Umbilical cord (tissue), 1 donor: ENCODE measurements at regions not wholly inside any gene's neighbourhood (a gene's known extent, or its start where the extent isn't known, plus 50 kb on each side); places are given as distances from the start of the nearest gene placed in this dataset.
A peak's percentile ranks its signal among the peaks of the same experiment; 100 is the strongest.
"Not testable (repeated sequence)": the region's sequence is repeated elsewhere in the genome, so short reads cannot be mapped to it uniquely, and the experiment has no call there.

Source experiments
- DNase-seq: peaks from one replicate; pipeline ENCODE4 v3.0.0-alpha.2; 2015; ENCODE audit warnings: low spot score

GRCh38 chr15:93362821-93363220 is 273.8 kb upstream of the RGMA start:
- peak; percentile 14 for DNase-seq

DNA sequence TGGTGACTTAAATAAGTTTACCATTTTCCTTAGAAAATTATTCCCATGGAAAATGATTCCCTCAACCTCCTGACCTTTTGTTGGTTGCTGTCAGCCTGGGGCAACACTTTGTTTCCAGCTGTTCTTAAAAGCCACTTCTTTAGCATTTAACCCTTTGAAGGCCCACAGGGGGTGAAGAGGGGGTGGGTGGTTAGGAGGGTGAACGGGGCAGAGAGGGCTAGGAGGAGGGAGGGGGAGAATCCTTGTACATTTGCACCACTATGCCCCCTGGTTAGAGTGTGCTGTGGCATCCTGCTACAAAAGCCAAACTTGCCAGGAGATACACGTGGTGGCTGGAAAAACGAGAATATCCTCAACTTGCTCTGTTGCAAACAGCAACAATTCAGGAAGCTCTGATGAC is 273.2 kb upstream of the RGMA start:
- no peak for DNase-seq

- no peak for DNase-seq
These were observed 272.7 kb upstream of the RGMA start for GRCh38 chr15:93361703-93362102.

DNA sequence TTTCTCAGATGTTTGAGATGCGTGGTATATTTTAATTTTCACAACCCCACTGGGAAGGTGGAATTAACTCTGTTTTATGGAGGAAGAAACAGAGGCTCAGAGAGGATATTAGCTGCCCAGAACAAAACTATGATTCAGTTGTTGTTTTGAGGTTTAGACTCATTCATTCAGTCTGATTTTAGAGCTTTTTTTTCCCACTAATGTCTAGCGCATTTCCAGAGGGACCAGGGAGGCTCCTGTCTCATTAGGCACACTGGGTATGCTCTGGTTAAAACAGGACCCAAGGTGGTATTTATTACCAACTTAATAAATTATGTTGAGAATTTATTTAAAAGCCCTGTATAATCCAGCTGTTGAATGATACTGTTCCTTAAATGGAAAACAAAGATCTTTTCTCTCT is 272.0 kb upstream of the RGMA start:
- DNase-seq = peak; percentile 1

DNA sequence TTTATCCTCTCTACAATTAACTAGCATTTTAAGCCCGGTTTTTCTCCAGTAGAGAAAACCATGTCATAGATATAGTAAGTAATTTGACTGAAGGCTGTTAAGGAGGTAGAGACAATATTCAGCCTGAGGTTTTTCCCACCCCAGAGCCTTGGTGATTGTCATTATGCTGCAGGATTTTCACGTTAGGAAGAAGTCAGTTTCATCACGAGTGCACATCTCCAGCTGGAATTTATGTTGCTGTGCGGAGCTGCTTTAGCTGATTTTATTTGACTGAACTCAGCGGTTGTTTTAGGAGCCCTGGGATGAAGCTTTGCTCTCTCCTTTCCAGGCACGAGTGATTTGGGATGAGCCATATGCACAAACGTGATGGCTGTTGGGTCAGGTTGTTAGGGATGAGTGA is 271.3 kb upstream of the RGMA start:
- DNase-seq = peak; percentile 12

GRCh38 chr15:93359425-93360131 is 270.6 kb upstream of the RGMA start:
- DNase-seq = peak; percentile 82

GRCh38 chr15:93359060-93359408 is 270.0 kb upstream of the RGMA start:
- no peak for DNase-seq

GRCh38 chr15:93358166-93359059 is 269.4 kb upstream of the RGMA start:
- DNase-seq = no peak

DNA sequence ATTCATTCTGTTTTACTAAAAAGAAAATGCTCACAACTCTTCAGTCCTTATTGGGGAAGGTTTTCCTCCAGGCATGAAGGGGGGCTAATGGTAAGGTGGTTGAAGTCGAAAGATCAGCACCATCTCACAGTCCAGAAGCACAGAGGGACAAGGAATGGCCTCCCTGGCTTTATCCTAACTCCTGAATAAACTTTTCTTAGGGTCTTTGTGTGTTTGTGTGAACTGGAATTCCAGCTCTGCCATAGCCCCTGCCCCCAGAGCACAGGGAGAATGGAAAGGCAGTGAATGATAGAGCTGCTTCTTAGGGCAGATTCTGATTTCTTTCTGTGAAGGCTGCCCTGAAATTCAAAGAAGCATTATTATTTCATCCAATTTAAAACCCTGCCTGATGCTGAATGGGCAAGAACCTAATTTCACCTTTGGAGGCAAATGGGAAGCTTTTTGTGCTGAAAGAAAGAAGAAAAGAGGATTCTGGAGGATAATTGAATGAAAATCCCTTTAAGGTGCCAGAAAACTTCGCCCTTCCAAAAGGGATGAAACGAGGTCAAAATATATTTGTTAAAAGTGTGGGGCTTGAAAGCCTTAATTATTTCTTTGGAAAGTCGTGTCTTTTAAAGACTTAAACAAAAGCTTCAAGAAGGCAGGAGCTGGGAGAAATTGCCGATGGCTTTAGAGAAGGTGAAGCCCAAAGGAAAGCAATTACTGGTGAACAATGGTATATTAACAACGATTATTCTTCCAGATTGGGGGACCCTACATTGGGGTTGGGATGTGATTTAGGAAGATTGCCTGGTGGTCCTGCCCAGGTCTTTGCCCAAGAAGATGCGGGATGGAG is 259.9 kb upstream of the RGMA start:
- no peak for DNase-seq

DNA sequence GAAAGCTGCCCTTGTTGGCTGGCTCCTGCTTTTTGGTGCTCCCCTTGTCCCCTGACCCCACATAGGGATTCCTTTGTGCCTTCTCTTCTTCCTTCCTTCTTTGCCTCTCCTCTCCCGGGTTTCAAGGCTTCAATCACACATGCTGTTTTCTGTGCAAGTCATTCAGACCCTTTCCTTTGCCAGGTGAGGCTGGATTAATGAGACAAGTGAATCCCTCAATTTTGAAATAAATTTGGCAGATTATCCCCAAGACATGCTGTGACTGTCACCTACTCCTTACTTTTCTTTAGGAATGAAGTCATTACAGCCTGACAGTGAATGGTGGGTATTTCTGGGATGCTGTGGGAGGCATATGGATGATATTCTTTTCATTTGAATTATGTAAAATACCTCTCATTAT is 259.0 kb upstream of the RGMA start:
- DNase-seq = no peak

DNA sequence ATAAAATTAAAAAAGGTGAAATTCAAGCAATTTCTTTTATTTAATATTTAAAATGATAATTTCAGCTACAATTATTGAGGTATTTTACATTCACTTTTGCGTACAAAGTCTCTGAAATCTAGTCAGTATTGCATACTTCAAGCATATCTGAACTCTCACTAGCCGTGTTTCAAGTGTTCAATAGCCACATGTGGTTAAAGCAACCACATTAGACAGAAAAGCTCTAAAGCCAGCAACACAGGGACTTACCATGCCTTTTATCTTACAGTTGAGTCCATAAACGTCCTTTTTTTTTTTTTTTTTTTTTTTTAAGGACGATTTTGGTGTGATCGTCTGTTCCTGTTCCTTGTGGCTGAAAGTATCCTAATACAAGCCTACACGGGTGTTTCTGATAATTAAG is 257.0 kb upstream of the RGMA start:
- DNase-seq = no peak

GRCh38 chr15:93343402-93343801 is 254.4 kb upstream of the RGMA start:
- not testable (repeated sequence) for DNase-seq

- no peak for DNase-seq
These were observed 252.2 kb upstream of the RGMA start for GRCh38 chr15:93341164-93341563.

DNA sequence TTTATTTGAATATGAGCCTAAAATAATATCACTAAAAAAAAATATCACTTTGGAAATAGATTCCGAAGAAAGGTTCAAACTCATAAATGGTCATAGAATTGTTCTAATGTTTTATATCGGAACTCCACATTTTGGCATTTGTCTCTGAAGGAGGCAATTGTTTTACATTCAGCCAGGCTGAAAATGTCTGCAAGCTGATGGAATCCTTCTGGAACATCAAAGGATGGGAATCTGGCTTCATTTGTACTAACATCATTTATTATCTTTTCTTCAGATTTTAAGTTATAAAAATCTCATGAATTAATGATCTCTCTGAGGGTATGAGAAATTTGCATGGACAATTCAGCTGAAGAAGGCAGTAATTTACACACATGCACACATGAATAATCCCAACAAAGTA is 251.4 kb upstream of the RGMA start:
- DNase-seq = no peak

- no peak for DNase-seq
These were observed 244.8 kb upstream of the RGMA start for GRCh38 chr15:93333796-93334195.

GRCh38 chr15:93333126-93333525 is 244.1 kb upstream of the RGMA start:
- DNase-seq = not testable (repeated sequence)

GRCh38 chr15:93332168-93332553 is 243.2 kb upstream of the RGMA start:
- peak; percentile 20 for DNase-seq

DNA sequence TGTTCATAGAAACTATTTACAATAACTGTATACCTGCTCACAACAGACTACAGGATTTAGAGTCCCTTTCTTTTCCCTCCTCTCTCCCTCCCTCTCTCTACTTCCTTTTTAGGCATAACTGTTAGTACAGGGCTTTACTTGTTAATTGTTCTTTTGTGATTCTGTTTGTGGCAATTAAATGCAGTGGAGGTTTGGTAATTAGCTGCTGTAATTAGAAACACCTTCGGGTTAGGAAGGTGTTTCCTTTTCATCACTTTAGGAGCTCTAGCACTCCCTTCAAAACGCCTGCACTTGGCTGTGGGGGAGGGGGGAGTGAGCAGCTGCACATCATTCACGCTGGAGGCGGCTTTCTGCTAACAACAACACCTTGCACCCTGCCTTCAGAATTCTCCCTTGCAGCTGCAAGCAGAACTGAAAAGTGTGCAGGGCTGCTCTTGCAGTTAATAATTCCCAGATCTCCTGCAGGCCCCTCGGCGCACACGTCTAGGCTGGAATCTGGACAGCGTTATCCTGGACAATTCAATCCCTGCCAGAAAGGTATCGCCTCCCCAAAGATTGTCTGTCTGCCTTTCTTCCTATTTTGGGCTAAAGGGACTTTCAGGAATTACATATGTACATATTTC is 242.6 kb upstream of the RGMA start:
- DNase-seq = peak; percentile 40

DNA sequence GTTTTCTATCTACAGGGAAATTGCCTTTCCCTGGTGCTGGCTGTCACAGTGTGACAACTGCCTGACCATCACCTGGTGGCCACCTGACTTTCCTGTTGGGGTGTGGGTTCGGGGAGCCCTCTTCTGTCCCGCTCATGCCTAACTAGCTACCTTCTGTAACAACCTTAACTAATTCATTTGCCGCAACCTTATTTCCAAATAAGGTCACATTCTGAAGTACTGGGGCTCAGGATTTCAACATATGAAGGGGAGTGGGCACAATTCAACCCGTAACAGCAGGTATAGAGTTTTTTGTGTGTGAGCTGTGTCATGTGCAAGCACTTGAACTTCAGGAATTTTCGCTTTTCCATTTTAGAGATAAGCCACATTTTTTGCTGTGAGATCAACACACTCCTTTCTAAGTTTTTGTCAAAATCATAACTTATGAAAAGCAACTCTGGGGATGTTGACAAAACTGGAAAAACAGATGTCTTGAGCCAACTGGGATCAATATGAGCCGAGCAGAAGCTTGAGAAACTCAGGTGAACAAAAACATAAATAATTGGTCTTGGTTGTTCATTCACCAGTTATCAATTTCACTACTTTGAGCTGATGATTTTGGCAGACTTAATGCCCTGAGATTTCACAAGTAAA is 242.0 kb upstream of the RGMA start:
- no peak for DNase-seq

- no peak for DNase-seq
These were observed 238.4 kb upstream of the RGMA start for GRCh38 chr15:93327364-93327763.
